NCI-H1105 (cell line): ENCODE measurements at regions not wholly inside any gene's neighbourhood (a gene's known extent, or its start where the extent isn't known, plus 50 kb on each side); places are given as distances from the start of the nearest gene placed in this dataset.
A peak's percentile ranks its signal among the peaks of the same experiment; 100 is the strongest.

ENCODE experiments used
- DNase-seq: peaks from one replicate; lab custom pipeline; 2025; lab: John Stamatoyannopoulos, UW

DNA sequence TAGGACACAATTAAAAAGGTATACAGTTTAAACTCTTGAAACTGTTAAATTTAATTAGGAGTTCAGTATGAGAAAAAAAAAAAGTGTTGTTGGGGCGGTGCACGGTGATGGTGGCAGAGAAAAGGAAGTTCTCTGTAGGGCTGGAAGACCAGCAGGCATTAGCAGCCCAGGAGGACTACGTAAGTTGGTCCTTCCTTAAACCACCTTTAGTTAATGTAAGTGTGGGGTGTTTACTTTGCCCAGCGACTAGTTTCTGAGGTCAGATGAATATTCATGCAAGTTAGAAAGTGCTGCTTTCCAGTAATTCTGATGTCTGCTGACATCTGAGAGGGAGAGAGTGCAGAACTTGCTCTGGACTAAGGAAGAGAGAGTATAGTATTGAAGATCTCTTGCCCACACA is 54.9 kb downstream of the NKX2-1 start:
- no peak for DNase-seq

GRCh38 chr14:36462890-36463289 is 57.1 kb downstream of the NKX2-1 start:
- no peak for DNase-seq

DNA sequence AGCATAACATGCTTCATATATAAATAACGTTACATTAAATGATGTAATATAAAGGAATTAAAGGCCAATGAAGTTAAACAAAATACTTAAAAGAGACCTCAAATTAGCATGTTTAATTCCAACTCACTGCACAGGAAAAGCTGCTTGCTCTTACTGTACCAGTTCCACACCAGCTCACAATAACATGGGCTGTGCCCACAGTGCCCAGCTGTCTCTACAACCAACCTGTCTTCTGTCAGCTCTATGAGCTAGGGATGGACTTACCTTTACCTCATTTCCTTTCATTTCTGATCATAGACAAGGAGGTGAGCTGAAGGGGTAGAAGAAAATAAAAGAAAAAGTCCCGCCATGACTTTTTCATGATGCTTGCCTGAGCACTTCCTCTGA is 64.8 kb downstream of the NKX2-1 start:
- no peak for DNase-seq

GRCh38 chr14:36454599-36455240 is 65.3 kb downstream of the NKX2-1 start:
- DNase-seq, result no peak

GRCh38 chr14:36452860-36453259 is 67.2 kb downstream of the NKX2-1 start:
- DNase-seq, result peak; percentile 24

- no peak for DNase-seq
Measured at GRCh38 chr14:36451310-36452065, 68.5 kb downstream of the NKX2-1 start.

- DNase-seq, result no peak
Measured at GRCh38 chr14:36450550-36450949, 69.5 kb downstream of the NKX2-1 start.

GRCh38 chr14:36449903-36450302 is 70.1 kb downstream of the NKX2-1 start:
- no peak for DNase-seq

GRCh38 chr14:36443374-36443773 is 76.7 kb downstream of the NKX2-1 start:
- DNase-seq, result no peak

DNA sequence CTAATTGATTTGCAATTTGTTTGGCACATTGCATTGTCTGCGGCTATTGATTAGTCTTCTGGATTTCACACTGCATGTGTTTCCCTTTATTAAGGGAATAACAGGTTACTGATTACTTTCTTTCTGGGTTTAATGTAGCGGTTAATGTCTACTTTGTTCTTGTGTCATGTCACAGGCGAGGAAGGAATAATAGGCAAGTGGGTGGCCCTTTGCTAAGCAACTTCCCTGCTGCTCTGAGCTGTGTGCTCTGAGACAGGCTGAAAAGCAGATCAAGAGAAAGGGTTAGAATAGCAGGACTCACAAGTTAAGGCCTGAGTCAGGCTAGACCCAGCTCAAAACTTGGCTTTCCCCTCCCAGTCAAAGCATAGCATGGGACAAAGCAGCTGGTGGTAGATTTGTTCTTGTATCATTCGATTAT is 77.2 kb downstream of the NKX2-1 start:
- no peak for DNase-seq

- DNase-seq, result no peak
Measured at GRCh38 chr14:36441283-36441682, 78.7 kb downstream of the NKX2-1 start.

DNA sequence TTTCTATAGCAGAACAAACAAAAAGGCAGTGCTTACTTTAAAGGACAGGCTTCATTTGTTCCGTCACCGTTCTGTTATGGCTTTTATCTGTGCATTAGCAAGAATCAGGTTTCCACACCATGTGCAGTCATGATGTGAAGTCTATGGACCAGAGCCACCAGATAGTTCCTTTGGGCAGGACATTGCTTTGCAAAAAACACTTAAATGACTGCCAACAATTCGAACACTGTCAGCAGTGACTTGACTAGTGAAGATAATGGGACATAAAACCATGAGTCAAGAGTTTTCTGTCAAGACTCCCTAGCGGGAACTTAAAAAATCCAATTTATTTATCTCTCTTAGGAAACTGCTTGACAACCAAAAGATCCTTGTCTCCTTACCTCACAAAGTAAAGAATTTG is 80.3 kb downstream of the NKX2-1 start:
- DNase-seq, result no peak

- DNase-seq, result peak; percentile 32
Measured at GRCh38 chr14:36438883-36439282, 81.1 kb downstream of the NKX2-1 start.

GRCh38 chr14:36430662-36431084 is 89.4 kb downstream of the NKX2-1 start:
- no peak for DNase-seq

GRCh38 chr14:36430169-36430568 is 89.9 kb downstream of the NKX2-1 start:
- DNase-seq, result no peak

GRCh38 chr14:36429692-36430091 is 90.3 kb downstream of the NKX2-1 start:
- DNase-seq, result no peak

- DNase-seq, result no peak
Measured at GRCh38 chr14:36428350-36428749, 91.7 kb downstream of the NKX2-1 start.

DNA sequence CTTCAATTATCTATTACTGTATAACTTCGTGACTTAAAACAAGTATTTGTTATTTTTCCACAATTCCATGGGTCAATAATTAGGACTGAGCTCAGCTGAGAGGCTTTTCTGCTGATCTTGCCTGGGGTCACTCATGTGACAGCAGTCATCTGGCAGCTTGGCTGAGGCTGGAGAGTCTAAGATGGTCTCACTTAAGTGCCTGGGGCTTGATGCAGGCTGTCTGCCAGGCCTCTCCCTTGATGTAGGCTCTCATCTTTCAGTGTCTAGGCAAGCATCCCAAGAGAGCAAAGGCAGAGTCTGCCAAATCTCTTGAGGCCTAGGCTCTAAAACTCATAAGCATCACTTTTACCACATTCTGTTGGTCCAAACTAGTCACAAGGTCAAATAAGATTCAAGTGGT is 93.2 kb downstream of the NKX2-1 start:
- no peak for DNase-seq

DNA sequence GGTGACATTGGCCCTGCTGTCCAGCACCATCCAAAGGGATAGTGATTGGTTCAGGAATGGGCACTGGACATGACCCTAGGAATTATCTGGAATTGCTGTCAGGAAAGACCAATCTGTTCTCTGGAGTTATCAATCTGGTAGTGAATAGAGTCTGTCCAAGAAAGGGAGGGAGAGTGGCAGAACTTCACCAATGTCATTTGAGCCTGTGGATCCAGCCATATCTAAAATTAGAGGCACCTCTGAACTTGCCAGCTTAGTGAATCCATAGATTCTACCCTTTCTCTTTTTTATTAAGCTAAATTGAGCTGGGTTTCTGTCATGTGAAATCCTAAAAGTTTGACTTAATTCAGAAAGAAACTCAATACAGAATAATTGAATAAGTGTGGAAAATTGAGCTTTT is 93.9 kb downstream of the NKX2-1 start:
- no peak for DNase-seq

GRCh38 chr14:36424478-36425102 is 95.4 kb downstream of the NKX2-1 start:
- peak; percentile 98 for DNase-seq

- no peak for DNase-seq
Measured at GRCh38 chr14:36423430-36423829, 96.6 kb downstream of the NKX2-1 start.

DNA sequence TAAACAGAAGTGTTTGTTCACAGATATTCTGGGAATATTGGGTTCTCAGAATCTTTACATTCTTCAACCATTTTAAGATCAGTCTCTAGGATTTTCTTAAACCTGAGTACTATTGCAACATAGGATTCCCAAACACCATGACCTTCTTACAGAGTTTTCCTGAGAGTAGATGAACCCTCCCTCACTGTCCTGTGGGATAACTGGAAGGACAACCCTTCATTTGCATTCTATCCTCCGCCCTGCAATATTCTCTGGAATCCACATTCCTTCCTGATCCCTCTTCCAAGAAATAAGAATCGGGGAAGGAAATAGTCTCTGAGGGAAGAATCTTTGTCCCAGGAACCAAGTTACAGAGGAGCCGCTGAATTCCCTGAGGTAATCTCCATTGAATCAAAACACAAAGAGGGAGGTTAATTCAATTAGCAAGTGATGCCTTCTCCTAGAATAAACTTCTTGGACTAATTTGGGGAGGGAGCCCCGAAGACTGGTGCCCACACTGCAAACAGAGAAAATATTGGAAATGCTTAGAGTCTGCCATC is 99.8 kb upstream of the MBIP start:
- DNase-seq, result no peak

GRCh38 chr14:36418937-36419336 is 98.5 kb upstream of the MBIP start:
- DNase-seq, result no peak
